PC-9 (cell line): ENCODE measurements at regions not wholly inside any gene's neighbourhood (a gene's known extent, or its start where the extent isn't known, plus 50 kb on each side); places are given as distances from the start of the nearest gene placed in this dataset.

Source experiments
- BruUV-seq: library from RNA; stranded (reverse); fragments of 400-500 nt; replicated peaks from 2 replicates; lab custom pipeline; 2021; lab: Mats Ljungman, UMichigan
- CTCF ChIA-PET: fragments of 300-600 bp; sonication (Branson Sonifier 250); formaldehyde crosslinking; loops from one replicate; lab custom pipeline; 2022; ENCODE audit warnings: antibody characterized with exemption; lab: Charles Lee
- POLR2A ChIA-PET: fragments of 300-600 bp; sonication (Branson Sonifier 250); formaldehyde crosslinking; loops from one replicate; lab custom pipeline; 2022; ENCODE audit warnings: antibody characterized with exemption; ENCODE audit not compliant: unreplicated experiment; lab: Charles Lee
- DNase-seq, 2 experiments: peaks; one replicate each; pipeline versions ENCODE4 v3.0.0 to v3.0.0-alpha.2; 2015 to 2022; ENCODE audit warnings: mixed read lengths in 1 of 2
- H2AFZ ChIP-seq: fragments of 200-600 bp; sonication (generic); 2 replicates; pipeline ENCODE4 v1.8.1; 2017; ENCODE audit warnings: antibody characterized with exemption
- H3F3A ChIP-seq: fragments of 200-600 bp; sonication (generic); 2 replicates; pipeline ENCODE4 v1.8.1; 2017; ENCODE audit warnings: antibody characterized with exemption, mild to moderate bottlenecking, low read depth; ENCODE audit not compliant: insufficient read depth
- H3K27ac ChIP-seq: fragments of 200-600 bp; sonication (generic); 2 replicates; pipeline ENCODE4 v1.6.1; 2016; ENCODE audit warnings: mixed run types
- H3K27me3 ChIP-seq: fragments of 200-600 bp; sonication (generic); 2 replicates; pipeline ENCODE4 v1.6.1; 2016; ENCODE audit warnings: low read depth, mixed run types; ENCODE audit not compliant: insufficient read depth
- H3K36me3 ChIP-seq: fragments of 200-600 bp; sonication (generic); 2 replicates; pipeline ENCODE4 v1.6.1; 2016; ENCODE audit warnings: low read depth, mixed run types
- H3K4me1 ChIP-seq: fragments of 200-600 bp; sonication (generic); replicated peaks from 2 replicates; pipeline ENCODE4 v1.6.1; 2016; ENCODE audit warnings: mixed run types; ENCODE audit not compliant: insufficient read depth
- H3K4me2 ChIP-seq: fragments of 200-600 bp; sonication (generic); 2 replicates; pipeline ENCODE4 v1.6.1; 2017; ENCODE audit warnings: mixed run types
- H3K4me3 ChIP-seq: fragments of 200-600 bp; sonication (generic); 2 replicates; pipeline ENCODE4 v1.6.1; 2016; ENCODE audit warnings: mixed run types
- H3K79me2 ChIP-seq: fragments of 200-600 bp; sonication (generic); 2 replicates; pipeline ENCODE4 v1.6.1; 2017; ENCODE audit warnings: low read depth, mixed run types
- H3K9me2 ChIP-seq: fragments of 200-600 bp; sonication (generic); 2 replicates; pipeline ENCODE4 v1.8.1; 2017; ENCODE audit warnings: mild to moderate bottlenecking; ENCODE audit not compliant: insufficient read depth
- H3K9me3 ChIP-seq: fragments of 200-600 bp; sonication (generic); 2 replicates; pipeline ENCODE4 v1.8.1; 2016; ENCODE audit warnings: low read depth; ENCODE audit not compliant: insufficient read depth
- H4K20me1 ChIP-seq: fragments of 200-600 bp; sonication (generic); 2 replicates; pipeline ENCODE4 v1.8.1; 2017; ENCODE audit not compliant: insufficient read depth
- EZH2 ChIP-seq: fragments of 200-600 bp; sonication (generic); IDR thresholded peaks from 2 replicates; pipeline ENCODE4 v1.8.0; 2017; ENCODE audit warnings: antibody characterized with exemption, low read depth
- intact Hi-C: fragments of 100-400 bp; cut with micrococcal nuclease; formaldehyde crosslinking; loops from one replicate; pipeline ENCODE4 v1.10.0; 2022; ENCODE audit not compliant: unreplicated experiment
- TF ChIP-seq, protein P1 (sequence below): fragments of 200-600 bp; sonication (generic); conservative IDR thresholded peaks from 2 replicates; pipeline ENCODE4 v1.6.1; 2017; ENCODE audit warnings: mixed run types, antibody characterized with exemption, mild to moderate bottlenecking, moderate library complexity

DNA sequence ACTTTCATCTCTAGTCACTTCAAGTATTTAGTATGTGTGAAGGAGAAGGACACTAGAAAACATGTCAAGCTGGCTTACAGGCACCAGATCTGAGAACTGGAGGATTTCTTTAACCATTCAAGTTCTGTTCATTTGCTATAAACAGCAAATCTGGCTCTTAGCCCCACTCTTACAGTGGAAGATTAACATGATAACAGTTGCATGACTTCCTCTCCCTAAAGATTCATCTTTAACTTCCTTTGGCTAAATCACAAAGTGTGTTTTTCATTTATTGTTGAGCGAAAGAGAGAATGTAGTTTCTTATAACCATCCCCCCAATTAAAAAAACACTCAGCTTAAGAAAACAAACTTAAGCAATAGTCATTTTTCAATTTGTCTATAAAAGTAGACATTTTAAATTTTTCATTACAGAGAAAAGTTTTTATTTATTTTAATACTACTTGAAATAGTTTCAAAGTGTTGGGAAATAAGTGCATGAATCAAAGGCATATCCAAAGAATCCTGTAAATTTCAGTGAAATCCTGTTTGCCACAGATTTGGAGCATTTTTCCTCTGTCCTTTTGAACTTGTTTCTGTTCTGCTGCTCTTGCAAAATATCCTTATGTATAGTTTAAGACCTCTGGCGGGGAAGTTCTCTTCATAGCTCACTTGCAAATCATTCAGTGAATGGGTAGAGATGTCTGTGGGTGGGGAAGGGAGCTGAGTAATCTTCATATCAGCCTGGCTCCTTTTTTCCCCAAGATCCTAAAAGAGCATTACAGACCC lies 241.0 kb upstream of the RBBP8 start:
- Histone ChIP-seq H3K4me1 (peaks cover 6% of the 10 kb centered on the region; the same call in 1 of the 2 replicates), H3K27ac (no peak overlapping the region)
- BruUV-seq = no TSS peak

GRCh38 chr18:22694954-22695353 lies 238.2 kb upstream of the RBBP8 start:
- POLR2A ChIA-PET = interaction anchor here (0.5 kb wide), 1 partner anchor 773 kb away, joined by 4 read pairs; no protein-coding TSS in a partner anchor
- no peaks in the 10 kb centered on the region for H3K79me2 ChIP-seq
- H2AFZ ChIP-seq = no peak overlapping the region
- no peaks in the 10 kb centered on the region for H4K20me1 ChIP-seq
- H3K9me2 ChIP-seq = no peaks in the 10 kb centered on the region
- no peak overlapping the region for H3K4me3 ChIP-seq
- peak; percentile 53 to 74 for DNase-seq
- H3K36me3 ChIP-seq = no peaks in the 10 kb centered on the region
- BruUV-seq = no TSS peak
- no peak overlapping the region for H3K27ac ChIP-seq
- CTCF ChIA-PET = no interaction called here
- H3F3A ChIP-seq = no peaks in the 10 kb centered on the region
- TF ChIP-seq, protein P1, sequence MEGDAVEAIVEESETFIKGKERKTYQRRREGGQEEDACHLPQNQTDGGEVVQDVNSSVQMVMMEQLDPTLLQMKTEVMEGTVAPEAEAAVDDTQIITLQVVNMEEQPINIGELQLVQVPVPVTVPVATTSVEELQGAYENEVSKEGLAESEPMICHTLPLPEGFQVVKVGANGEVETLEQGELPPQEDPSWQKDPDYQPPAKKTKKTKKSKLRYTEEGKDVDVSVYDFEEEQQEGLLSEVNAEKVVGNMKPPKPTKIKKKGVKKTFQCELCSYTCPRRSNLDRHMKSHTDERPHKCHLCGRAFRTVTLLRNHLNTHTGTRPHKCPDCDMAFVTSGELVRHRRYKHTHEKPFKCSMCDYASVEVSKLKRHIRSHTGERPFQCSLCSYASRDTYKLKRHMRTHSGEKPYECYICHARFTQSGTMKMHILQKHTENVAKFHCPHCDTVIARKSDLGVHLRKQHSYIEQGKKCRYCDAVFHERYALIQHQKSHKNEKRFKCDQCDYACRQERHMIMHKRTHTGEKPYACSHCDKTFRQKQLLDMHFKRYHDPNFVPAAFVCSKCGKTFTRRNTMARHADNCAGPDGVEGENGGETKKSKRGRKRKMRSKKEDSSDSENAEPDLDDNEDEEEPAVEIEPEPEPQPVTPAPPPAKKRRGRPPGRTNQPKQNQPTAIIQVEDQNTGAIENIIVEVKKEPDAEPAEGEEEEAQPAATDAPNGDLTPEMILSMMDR = no peak
- TF ChIP-seq EZH2 = no peak
- intact Hi-C loops = no loop called here
- H3K4me1 ChIP-seq = peaks cover 6% of the 10 kb centered on the region; the same call in 1 of the 2 replicates
- H3K27me3 ChIP-seq = no peaks in the 10 kb centered on the region
- no peaks in the 10 kb centered on the region for H3K9me3 ChIP-seq
- H3K4me2 ChIP-seq = peak overlapping the region; percentile 54

More for the DNA sequence above, 241.0 kb upstream of the RBBP8 start:
- Histone ChIP-seq H3K27me3 (no peaks in the 10 kb centered on the region), H3K36me3 (no peaks in the 10 kb centered on the region), H3K9me2 (no peaks in the 10 kb centered on the region), H3K9me3 (no peaks in the 10 kb centered on the region), H4K20me1 (no peaks in the 10 kb centered on the region), H2AFZ (no peak overlapping the region), H3K4me2 (no peak overlapping the region), H3K79me2 (no peaks in the 10 kb centered on the region), H3K4me3 (no peak overlapping the region), H3F3A (no peaks in the 10 kb centered on the region)
- POLR2A ChIA-PET = no interaction called here
- TF ChIP-seq, protein P1 = no peak
- no peak for TF ChIP-seq EZH2
- CTCF ChIA-PET = no interaction called here
- intact Hi-C loops = no loop called here
- DNase-seq = no peak

- intact Hi-C loops = no loop called here
- no peak overlapping the region for H2AFZ ChIP-seq
- DNase-seq = no peak
- POLR2A ChIA-PET = interaction anchor here (0.5 kb wide), 1 partner anchor 773 kb away, joined by 4 read pairs; no protein-coding TSS in a partner anchor
- H3K4me3 ChIP-seq = no peak overlapping the region
- H3K79me2 ChIP-seq = no peaks in the 10 kb centered on the region
- CTCF ChIA-PET = no interaction called here
- H3K27ac ChIP-seq = no peak overlapping the region
- no peaks in the 10 kb centered on the region for H3K36me3 ChIP-seq
- BruUV-seq = no TSS peak
- no peak overlapping the region for H3K4me2 ChIP-seq
- H3K9me3 ChIP-seq = no peaks in the 10 kb centered on the region
- no peaks in the 10 kb centered on the region for H3F3A ChIP-seq
- TF ChIP-seq, protein P1 = no peak
- no peak for TF ChIP-seq EZH2
- no peaks in the 10 kb centered on the region for H3K9me2 ChIP-seq
- H4K20me1 ChIP-seq = no peaks in the 10 kb centered on the region
- no peaks in the 10 kb centered on the region for H3K27me3 ChIP-seq
- peaks cover 6% of the 10 kb centered on the region; the same call in 1 of the 2 replicates for H3K4me1 ChIP-seq
Measured at GRCh38 chr18:22695674-22696073, 237.5 kb upstream of the RBBP8 start.
